T-helper 22 cell (primary cell): ENCODE measurements at regions not wholly inside any gene's neighbourhood (a gene's known extent, or its start where the extent isn't known, plus 50 kb on each side); places are given as distances from the start of the nearest gene placed in this dataset.
"Not testable (repeated sequence)": the region's sequence is repeated elsewhere in the genome, so short reads cannot be mapped to it uniquely, and the experiment has no call there.

Experiments
- DNase-seq: peaks from one replicate; pipeline ENCODE4 v3.0.0-alpha.2; 2020; ENCODE audit warnings: low read depth

GRCh38 chr14:71328954-71329353 is 421.7 kb downstream of the PCNX1 start:
- no peak for DNase-seq

- DNase-seq: no peak
Measured at GRCh38 chr14:71331403-71331802, 424.1 kb downstream of the PCNX1 start.

- DNase-seq: no peak
Measured at GRCh38 chr14:71332476-71332875, 425.2 kb downstream of the PCNX1 start.

- no peak for DNase-seq
Measured at GRCh38 chr14:71333705-71334104, 426.4 kb downstream of the PCNX1 start.

- no peak for DNase-seq
Measured at GRCh38 chr14:71336489-71337192, 429.4 kb downstream of the PCNX1 start.

GRCh38 chr14:71338153-71338552 is 430.9 kb downstream of the PCNX1 start:
- DNase-seq: no peak

GRCh38 chr14:71339650-71340415 is 432.6 kb downstream of the PCNX1 start:
- DNase-seq: no peak

- no peak for DNase-seq
Measured at GRCh38 chr14:71341156-71341555, 433.9 kb downstream of the PCNX1 start.

- no peak for DNase-seq
Measured at GRCh38 chr14:71343724-71344123, 436.5 kb downstream of the PCNX1 start.

- DNase-seq: no peak
Measured at GRCh38 chr14:71344506-71344905, 437.2 kb downstream of the PCNX1 start.

GRCh38 chr14:71346685-71347084 is 439.4 kb downstream of the PCNX1 start:
- DNase-seq: no peak

- DNase-seq: no peak
Measured at GRCh38 chr14:71348394-71348793, 441.1 kb downstream of the PCNX1 start.

- DNase-seq: no peak
Measured at GRCh38 chr14:71348817-71349216, 441.6 kb downstream of the PCNX1 start.

- no peak for DNase-seq
Measured at GRCh38 chr14:71354142-71354541, 446.9 kb downstream of the PCNX1 start.

GRCh38 chr14:71354801-71355200 is 447.5 kb downstream of the PCNX1 start:
- no peak for DNase-seq

- no peak for DNase-seq
Measured at GRCh38 chr14:71355324-71356201, 448.3 kb downstream of the PCNX1 start.

- no peak for DNase-seq
Measured at GRCh38 chr14:71358209-71358931, 451.1 kb downstream of the PCNX1 start.

GRCh38 chr14:71358932-71359421 is 451.7 kb downstream of the PCNX1 start:
- DNase-seq: not testable (repeated sequence)

- DNase-seq: no peak
Measured at GRCh38 chr14:71359823-71360222, 452.6 kb downstream of the PCNX1 start.

- DNase-seq: no peak
Measured at GRCh38 chr14:71361336-71361735, 454.1 kb downstream of the PCNX1 start.

GRCh38 chr14:71361874-71362273 is 454.6 kb downstream of the PCNX1 start:
- DNase-seq: no peak

GRCh38 chr14:71362282-71362681 is 455.0 kb downstream of the PCNX1 start:
- DNase-seq: no peak
